CD4-positive, alpha-beta T cell treated with Interleukin-2 at 100 ng/mL for 4 hours (primary cell): ENCODE measurements at regions not wholly inside any gene's neighbourhood (a gene's known extent, or its start where the extent isn't known, plus 50 kb on each side); places are given as distances from the start of the nearest gene placed in this dataset.
"Not testable (repeated sequence)": the region's sequence is repeated elsewhere in the genome, so short reads cannot be mapped to it uniquely, and the experiment has no call there.

Source experiments
- DNase-seq: peaks from one replicate; pipeline ENCODE4 v3.0.0-alpha.2; 2020; ENCODE audit warnings: low spot score

DNA sequence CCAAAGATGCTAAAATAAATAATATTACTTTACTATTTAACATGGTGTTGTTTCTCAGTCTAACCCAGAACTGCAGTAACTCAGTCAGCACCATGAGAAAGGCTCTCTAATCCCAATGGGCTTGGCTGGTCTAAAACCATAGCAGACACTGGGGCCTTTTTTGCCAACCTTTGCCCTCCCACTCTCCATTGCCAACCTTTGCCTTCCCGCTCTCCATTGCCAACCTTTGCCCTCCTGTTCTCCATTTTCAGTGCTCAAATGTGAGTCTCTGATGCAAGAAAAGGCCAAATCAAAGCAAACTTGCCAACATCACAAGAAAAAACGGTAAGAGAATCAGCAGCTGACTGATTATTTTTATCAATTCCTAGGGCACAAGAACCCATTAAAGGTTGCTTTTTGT, 1681.2 kb downstream of the SLITRK5 start:
- no peak for DNase-seq

DNA sequence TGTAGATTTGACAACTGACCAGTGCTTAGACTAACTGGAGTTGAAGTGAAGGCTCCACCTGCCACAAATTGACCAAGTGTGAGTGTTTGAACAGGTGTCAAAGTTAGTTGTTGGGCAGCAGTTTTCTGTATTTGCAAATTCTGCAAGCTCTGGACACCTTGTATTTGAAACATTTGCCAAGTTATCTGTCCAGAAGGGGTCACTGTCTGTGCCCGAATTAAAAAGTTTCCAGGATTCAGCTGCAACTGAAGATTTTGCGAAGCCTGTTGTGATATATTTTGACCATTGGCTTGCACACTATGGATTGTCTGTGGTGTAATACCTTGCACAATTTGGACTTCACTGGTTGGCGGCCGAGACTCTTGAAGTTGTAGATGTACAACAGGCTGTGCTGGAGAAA, 1690.7 kb downstream of the SLITRK5 start:
- no peak for DNase-seq

- no peak for DNase-seq
Measured at GRCh38 chr13:89363144-89363543, 1692.0 kb downstream of the SLITRK5 start.

DNA sequence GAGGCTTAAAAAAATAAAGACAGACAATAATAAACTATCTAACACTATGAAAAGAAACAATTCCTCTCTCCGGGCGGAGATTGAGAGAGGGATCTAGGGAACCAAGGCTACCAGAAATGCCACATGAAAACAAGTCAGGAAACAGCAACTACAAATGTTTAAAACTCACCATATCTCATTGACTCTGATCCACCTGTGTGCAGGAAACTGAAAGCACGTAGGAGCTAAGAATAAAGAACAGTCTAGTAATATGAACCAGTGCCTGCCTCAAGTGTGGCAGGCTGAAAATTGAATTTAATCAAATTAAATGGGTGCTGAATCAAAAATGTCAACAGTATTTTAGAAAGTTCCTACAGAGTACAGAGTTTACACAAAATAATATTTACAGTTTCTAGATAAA, 1701.0 kb downstream of the SLITRK5 start:
- no peak for DNase-seq

- DNase-seq: no peak
Measured at GRCh38 chr13:89375839-89376238, 1704.7 kb downstream of the SLITRK5 start.

DNA sequence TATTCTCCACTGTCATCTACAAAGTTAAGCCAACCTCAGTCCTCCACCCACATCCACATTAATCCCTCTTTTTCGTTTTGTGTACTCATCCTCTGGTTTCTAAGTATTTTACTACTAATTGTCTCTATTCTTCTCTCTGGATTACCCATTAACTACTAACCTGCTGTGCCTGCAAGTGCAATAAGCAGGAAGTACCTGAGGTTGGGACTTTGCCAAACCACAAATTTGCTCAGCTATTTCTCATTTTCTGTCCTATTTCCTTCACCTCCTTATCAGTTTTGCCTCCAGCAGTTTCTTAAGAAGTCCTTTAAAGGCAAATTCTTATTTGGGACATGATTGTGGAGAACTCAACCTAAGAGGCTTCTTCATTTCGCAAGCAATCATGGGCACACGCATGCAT, 1708.9 kb downstream of the SLITRK5 start:
- DNase-seq: no peak

DNA sequence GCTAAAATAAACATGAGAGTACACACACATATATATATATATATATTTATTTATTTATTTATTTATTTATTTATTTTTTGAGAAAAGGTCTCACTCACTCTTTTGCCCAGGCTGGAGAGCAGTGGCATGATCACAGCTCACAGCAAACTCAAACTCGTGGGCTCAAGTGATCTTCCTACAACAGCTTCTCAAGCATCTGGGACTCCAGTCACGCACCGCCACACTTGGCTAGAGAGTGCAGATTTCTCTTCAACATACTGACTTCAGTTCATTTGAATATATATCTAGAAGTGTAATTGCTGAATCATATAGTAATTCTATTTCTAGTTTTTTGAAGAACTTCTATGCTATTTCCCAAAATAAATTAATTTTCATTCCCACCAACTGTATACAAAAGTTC, 1711.8 kb downstream of the SLITRK5 start:
- no peak for DNase-seq

DNA sequence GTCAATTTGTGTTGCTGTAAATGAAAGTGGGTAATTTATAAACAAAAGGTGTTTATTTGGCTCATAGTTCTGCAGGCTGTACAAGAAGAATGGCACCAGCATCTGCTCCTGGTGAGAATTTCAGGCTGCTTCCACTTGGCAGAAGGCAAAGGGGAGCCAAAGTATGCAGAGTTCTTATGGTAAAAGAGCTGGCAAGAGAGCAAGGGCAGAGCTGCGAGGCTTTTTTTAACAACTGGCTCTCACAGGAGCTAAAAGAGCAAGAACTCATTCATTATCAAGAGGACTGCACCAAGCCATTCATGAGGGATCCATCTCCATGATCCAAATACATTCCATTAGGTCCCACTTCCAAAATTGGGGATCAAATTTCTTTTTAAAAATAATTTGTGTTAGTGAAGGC, 1712.7 kb downstream of the SLITRK5 start:
- no peak for DNase-seq

GRCh38 chr13:89393758-89394304, 1722.7 kb downstream of the SLITRK5 start:
- DNase-seq: no peak

DNA sequence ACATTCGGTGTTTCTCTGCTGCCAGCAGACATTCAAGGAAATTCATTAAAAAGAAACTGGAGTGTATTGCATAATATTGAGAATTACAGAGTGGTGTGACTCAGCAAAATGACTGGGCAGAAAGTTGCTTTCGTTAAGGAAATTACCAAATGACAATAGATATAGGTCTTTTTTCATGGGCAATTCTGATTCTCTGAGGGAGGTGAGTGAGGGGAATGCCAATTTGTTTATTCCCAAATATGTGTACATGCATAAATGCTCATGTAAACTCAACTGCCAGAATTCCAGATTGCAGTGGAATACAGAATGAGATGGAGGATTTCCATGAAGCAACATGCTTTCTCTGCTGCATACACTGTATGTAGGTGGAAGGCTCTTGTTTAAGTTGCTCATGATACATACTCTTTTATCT, 1730.1 kb downstream of the SLITRK5 start:
- DNase-seq: no peak

- DNase-seq: no peak
Measured at GRCh38 chr13:89402211-89402610, 1731.0 kb downstream of the SLITRK5 start.

DNA sequence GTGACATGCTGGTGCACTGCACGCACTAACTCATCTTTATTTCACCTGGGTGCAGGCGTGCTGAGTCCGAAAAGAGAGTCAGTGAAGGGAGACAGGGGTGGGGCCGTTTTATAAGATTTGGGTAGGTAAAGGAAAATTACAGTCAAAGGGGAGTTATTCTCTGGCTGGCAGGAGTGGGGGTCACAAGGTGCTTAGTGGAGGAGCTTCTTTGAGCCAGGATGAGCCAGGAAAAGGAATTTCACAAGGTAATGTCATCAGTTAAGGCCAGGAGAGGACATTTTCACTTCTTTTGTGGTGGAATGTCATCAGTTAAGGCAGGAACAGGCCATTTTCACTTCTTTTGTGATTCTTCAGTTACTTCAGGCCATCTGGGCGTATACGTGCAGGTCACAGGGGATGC, 1734.9 kb downstream of the SLITRK5 start:
- DNase-seq: not testable (repeated sequence)

- no peak for DNase-seq
Measured at GRCh38 chr13:89407357-89407756, 1736.2 kb downstream of the SLITRK5 start.

GRCh38 chr13:89432997-89433396, 1761.8 kb downstream of the SLITRK5 start:
- DNase-seq: no peak

GRCh38 chr13:89434624-89435023, 1763.5 kb downstream of the SLITRK5 start:
- DNase-seq: not testable (repeated sequence)

GRCh38 chr13:89454681-89455080, 1783.5 kb downstream of the SLITRK5 start:
- DNase-seq: no peak

- no peak for DNase-seq
Measured at GRCh38 chr13:89455225-89455624, 1784.1 kb downstream of the SLITRK5 start.

- DNase-seq: no peak
Measured at GRCh38 chr13:89455741-89456140, 1784.6 kb downstream of the SLITRK5 start.

DNA sequence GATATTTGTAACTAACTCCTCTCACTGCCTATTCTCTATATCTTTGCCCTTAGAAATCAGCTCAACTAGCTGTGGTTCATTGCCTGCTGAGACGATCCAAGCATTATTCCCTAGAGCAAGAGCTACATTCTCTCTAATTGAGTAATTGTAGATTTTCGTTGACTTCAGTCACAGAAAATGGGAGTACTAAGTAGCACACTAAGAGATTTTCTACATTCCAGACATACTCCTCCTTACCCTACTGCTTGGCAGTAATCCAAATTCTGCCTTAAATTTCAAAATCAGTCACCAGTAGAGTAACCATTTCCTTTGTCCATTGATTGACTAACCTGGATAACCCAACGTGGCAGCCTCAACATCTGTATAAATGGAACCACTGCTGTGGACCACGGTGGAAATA, 1786.8 kb downstream of the SLITRK5 start:
- no peak for DNase-seq

GRCh38 chr13:89458456-89458855, 1787.3 kb downstream of the SLITRK5 start:
- DNase-seq: no peak

DNA sequence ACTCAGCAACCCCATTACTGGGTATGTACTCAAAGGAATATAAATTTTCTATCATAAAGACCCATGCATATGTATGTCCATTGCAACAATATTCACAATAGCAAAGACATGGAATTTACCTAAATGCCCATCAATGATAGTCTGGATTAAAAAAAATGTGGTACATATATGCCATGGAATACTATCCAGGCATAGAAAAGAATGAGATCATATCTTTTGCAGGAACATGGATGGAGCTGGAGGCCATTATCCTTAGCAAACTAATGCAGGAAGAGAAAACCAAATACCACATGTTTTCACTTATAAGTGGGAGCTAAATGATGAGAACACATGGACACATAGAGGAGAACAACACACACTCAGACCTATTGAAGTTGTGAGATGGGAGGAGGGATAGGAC, 1789.7 kb downstream of the SLITRK5 start:
- not testable (repeated sequence) for DNase-seq

GRCh38 chr13:89465366-89465765, 1794.2 kb downstream of the SLITRK5 start:
- no peak for DNase-seq

DNA sequence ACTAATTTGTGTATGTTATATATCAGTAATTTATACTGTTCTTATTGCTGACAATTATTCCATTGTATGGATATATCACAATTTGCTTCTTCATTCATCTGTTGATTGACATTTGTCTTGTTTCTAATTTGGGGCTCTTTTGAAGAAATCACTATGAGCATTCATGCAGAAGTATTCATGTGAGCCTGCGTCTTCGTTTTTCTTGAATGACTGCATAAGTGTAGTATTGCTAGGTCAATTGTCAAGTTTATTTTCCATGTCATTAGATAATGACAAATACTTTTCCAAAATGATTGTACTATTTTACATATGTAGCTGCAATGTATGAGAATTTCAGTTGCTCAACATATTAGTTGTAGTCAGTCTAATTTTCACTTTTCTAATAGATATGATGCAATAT, 1796.9 kb downstream of the SLITRK5 start:
- DNase-seq: no peak

DNA sequence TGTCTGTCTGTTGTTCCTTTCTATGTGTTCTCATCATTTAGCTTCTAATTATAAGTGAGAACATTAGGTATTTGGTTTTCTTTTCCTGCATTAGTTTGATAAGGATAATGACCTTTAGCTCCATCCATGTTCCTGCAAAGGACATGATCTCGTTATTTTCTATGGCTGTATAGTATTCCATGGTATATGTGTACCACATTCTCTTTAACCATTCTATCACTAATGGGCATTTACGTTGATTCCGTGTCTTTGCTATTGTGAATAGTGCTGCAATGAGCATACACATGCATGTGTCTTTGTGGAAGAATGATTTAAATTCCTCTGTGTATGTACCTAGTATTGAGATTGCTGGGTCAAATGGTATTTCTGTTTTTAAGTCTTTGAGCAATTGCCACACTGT, 1799.7 kb downstream of the SLITRK5 start:
- no peak for DNase-seq

DNA sequence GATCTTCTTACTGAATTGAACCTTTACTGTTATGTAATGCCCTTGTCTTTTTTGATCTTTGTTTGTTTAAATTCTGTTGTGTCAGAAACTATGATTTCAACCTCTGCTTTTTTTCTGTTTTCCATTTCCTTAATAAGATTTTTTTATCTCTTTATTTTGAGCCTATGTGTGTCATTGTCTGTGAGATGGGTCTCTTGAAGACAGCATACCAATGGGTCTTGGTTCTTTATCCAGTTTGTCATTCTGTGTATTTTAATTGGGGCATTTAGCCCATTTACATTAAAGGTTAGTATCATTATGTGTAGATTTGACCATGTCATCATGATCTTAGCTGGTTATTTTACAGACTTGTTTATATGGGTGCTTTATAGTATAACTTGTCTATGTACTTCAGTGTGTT, 1803.3 kb downstream of the SLITRK5 start:
- no peak for DNase-seq
